K562 (cell line): ENCODE measurements at regions not wholly inside any gene's neighbourhood (a gene's known extent, or its start where the extent isn't known, plus 50 kb on each side); places are given as distances from the start of the nearest gene placed in this dataset.

ENCODE experiments used
- CEBPB ChIP-seq: fragments of 450-650 bp; IDR thresholded peaks from 2 replicates; pipeline ENCODE4 v1.6.1; 2016; ENCODE audit warnings: missing genetic modification characterization, missing compliant biosample characterization
- EP300 ChIP-seq: IDR thresholded peaks from 2 replicates; pipeline ENCODE4 v1.6.1; 2012; ENCODE audit warnings: low read length, improper control_type of control experiment
- EWSR1 ChIP-seq: fragments of 450-650 bp; IDR thresholded peaks from 2 replicates; pipeline ENCODE4 v1.6.1; 2018; ENCODE audit warnings: borderline replicate concordance, mild to moderate bottlenecking, low read depth, moderate library complexity; ENCODE audit not compliant: partially characterized antibody
- HDAC1 ChIP-seq, 2 experiments: fragments of 450-650 bp; IDR thresholded peaks; 2 replicates each; pipeline ENCODE4 v1.6.1; 2016 to 2017; ENCODE audit warnings: inconsistent platforms in 1 of 2, mild to moderate bottlenecking in 1 of 2, moderate library complexity in 1 of 2
- KAT8 ChIP-seq: fragments of 450-650 bp; IDR thresholded peaks from 2 replicates; pipeline ENCODE4 v1.6.1; 2016; ENCODE audit warnings: low read depth, mild to moderate bottlenecking
- RBBP5 ChIP-seq: fragments of 200-600 bp; sonication (generic); IDR thresholded peaks from 2 replicates; pipeline ENCODE4 v1.6.1; 2012; ENCODE audit warnings: borderline replicate concordance, mild to moderate bottlenecking, low read length, control low read depth, inconsistent platforms; ENCODE audit not compliant: insufficient read depth, poor library complexity, severe bottlenecking
- SP2 ChIP-seq: IDR thresholded peaks from 2 replicates; pipeline ENCODE4 v1.6.1; 2011; ENCODE audit warnings: mild to moderate bottlenecking, low read depth, low read length, moderate library complexity; ENCODE audit not compliant: poor library complexity, severe bottlenecking; ENCODE audit errors: extremely low read depth
- ZNF644 ChIP-seq: fragments of 200-800 bp; sonication (Bioruptor generic); IDR thresholded peaks from 2 replicates; pipeline ENCODE4 v1.6.1; 2016; ENCODE audit warnings: low read depth, missing genetic modification characterization, missing compliant biosample characterization
- TF ChIP-seq, protein P1 (sequence below), 2 experiments: fragments of 450-650 bp in 1 of 2; sonication (generic) in 1 of 2; formaldehyde crosslinking in 1 of 2; IDR thresholded peaks in 1 of 2; conservative IDR thresholded peaks in 1 of 2; 2 replicates each; pipeline versions ENCODE4 v1.6.1 to v1.8.1; 2016 to 2023; ENCODE audit warnings: mild to moderate bottlenecking in 2 of 2, moderate library complexity in 2 of 2, inconsistent platforms in 1 of 2, missing genetic modification reagents in 1 of 2
- TF ChIP-seq, protein P2 (sequence below): fragments of 250-450 bp; sonication (Bioruptor Pico); IDR thresholded peaks from 2 replicates; pipeline ENCODE4 v1.5.1; 2021; ENCODE audit warnings: mild to moderate bottlenecking
- TF ChIP-seq, protein P3 (sequence below): fragments of 450-650 bp; formaldehyde crosslinking; conservative IDR thresholded peaks from 2 replicates; pipeline ENCODE4 v1.4.0; 2022; ENCODE audit warnings: mild to moderate bottlenecking, missing genetic modification characterization
- TF ChIP-seq, protein P4 (sequence below): sonication (generic); formaldehyde crosslinking; IDR thresholded peaks from 2 replicates; pipeline ENCODE4 v1.9.0; 2022; ENCODE audit warnings: mild to moderate bottlenecking, missing genetic modification reagents
- TF ChIP-seq, protein P5 (sequence below): fragments of 450-650 bp; formaldehyde crosslinking; IDR thresholded peaks from 2 replicates; pipeline ENCODE4 v1.4.0; 2020; ENCODE audit warnings: mild to moderate bottlenecking, moderate library complexity
- TF ChIP-seq, protein P6 (sequence below): fragments of 200-800 bp; sonication (Bioruptor generic); IDR thresholded peaks from 2 replicates; pipeline ENCODE4 v1.6.1; 2017; ENCODE audit warnings: missing genetic modification characterization, missing compliant biosample characterization

DNA sequence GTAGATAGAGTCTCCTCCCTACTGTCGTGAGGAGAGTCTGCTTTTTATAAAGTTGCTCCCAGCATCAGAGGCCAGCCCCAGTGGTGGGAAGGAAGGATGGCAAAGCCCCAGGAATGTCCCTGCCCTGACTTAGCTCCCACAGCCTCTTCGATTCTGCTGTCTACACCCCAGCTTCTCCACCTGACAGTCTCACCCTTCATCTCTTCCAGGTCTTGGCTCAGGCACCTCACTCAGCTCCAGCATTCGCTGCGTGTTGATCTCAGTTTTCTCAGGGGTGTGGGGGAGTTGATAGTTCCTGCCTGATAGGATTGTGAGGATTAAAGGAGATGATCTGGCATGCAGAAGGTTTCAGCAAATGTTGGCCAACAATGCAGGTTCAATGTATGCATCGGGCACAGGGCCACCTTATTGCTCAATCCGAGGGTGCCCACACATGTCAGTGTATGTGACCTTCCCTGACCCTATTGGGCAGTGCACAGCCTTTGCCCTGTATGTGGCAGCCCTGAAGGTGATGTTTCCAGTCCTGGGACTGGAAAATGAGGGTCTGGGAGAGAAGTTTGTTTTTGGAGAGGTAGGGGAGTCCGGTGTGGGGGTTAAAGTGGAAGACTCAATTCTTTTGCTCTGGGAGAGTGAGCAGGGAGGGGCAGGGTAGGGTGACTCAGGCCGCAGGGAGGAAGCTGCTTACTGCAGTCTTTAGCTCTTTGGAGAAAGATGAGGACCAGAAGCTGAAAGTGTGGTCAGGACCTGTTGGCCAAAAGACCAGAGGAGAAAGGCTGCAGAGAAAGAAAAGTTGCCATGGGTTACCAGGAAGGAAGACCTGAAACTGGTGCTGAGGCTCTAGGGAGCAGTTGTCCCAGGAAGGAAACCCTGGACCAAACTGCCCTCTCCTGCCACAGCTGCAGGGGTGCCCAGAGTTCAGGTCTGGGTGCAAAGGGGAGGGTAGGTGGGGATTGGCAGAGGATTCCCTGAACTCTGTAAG lies 153.2 kb downstream of the MACROH2A1 start (continued):
- TF ChIP-seq, protein P1, sequence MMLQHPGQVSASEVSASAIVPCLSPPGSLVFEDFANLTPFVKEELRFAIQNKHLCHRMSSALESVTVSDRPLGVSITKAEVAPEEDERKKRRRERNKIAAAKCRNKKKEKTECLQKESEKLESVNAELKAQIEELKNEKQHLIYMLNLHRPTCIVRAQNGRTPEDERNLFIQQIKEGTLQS (IDR thresholded peaks at IDR 0.05) = peak; percentile 42; the same call in 1 of the 2 replicates
- TF ChIP-seq, protein P1 (CRISPR knock-in tag; conservative IDR thresholded peaks at IDR 0.05) = no peak
- TF ChIP-seq CEBPB (tag) (peak; percentile 90), EWSR1 (no peak), SP2 (no peak), RBBP5 (peak; percentile 58), HDAC1 (IDR thresholded peaks at IDR 0.05) (0 out of 4 replicates have a peak, but pooled peaks of 1 of the 2 experiments have one; percentile 25), EP300 (no peak), ZNF644 (tag) (no peak), KAT8 (no peak)
- TF ChIP-seq, protein P2, sequence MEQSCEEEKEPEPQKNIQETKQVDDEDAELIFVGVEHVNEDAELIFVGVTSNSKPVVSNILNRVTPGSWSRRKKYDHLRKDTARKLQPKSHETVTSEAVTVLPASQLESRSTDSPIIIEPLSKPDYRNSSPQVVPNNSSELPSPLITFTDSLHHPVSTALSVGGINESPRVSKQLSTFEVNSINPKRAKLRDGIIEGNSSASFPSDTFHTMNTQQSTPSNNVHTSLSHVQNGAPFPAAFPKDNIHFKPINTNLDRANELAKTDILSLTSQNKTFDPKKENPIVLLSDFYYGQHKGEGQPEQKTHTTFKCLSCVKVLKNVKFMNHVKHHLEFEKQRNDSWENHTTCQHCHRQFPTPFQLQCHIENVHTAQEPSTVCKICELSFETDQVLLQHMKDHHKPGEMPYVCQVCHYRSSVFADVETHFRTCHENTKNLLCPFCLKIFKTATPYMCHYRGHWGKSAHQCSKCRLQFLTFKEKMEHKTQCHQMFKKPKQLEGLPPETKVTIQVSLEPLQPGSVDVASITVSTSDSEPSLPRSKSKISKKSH (CRISPR knock-in tag) = no peak
- TF ChIP-seq, protein P3, sequence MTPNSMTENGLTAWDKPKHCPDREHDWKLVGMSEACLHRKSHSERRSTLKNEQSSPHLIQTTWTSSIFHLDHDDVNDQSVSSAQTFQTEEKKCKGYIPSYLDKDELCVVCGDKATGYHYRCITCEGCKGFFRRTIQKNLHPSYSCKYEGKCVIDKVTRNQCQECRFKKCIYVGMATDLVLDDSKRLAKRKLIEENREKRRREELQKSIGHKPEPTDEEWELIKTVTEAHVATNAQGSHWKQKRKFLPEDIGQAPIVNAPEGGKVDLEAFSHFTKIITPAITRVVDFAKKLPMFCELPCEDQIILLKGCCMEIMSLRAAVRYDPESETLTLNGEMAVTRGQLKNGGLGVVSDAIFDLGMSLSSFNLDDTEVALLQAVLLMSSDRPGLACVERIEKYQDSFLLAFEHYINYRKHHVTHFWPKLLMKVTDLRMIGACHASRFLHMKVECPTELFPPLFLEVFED (CRISPR knock-in tag) = no peak
- TF ChIP-seq, protein P4, sequence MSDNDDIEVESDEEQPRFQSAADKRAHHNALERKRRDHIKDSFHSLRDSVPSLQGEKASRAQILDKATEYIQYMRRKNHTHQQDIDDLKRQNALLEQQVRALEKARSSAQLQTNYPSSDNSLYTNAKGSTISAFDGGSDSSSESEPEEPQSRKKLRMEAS (CRISPR knock-in tag) = no peak
- TF ChIP-seq, protein P5, sequence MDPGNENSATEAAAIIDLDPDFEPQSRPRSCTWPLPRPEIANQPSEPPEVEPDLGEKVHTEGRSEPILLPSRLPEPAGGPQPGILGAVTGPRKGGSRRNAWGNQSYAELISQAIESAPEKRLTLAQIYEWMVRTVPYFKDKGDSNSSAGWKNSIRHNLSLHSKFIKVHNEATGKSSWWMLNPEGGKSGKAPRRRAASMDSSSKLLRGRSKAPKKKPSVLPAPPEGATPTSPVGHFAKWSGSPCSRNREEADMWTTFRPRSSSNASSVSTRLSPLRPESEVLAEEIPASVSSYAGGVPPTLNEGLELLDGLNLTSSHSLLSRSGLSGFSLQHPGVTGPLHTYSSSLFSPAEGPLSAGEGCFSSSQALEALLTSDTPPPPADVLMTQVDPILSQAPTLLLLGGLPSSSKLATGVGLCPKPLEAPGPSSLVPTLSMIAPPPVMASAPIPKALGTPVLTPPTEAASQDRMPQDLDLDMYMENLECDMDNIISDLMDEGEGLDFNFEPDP (CRISPR knock-in tag) = no peak
- TF ChIP-seq, protein P6, sequence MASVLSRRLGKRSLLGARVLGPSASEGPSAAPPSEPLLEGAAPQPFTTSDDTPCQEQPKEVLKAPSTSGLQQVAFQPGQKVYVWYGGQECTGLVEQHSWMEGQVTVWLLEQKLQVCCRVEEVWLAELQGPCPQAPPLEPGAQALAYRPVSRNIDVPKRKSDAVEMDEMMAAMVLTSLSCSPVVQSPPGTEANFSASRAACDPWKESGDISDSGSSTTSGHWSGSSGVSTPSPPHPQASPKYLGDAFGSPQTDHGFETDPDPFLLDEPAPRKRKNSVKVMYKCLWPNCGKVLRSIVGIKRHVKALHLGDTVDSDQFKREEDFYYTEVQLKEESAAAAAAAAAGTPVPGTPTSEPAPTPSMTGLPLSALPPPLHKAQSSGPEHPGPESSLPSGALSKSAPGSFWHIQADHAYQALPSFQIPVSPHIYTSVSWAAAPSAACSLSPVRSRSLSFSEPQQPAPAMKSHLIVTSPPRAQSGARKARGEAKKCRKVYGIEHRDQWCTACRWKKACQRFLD (CRISPR knock-in tag) = no peak
